ENCODE measurements at regions not wholly inside any gene's neighbourhood (a gene's known extent, or its start where the extent isn't known, plus 50 kb on each side); places are given as distances from the start of the nearest gene placed in this dataset.

GRCh38 chr22:46062971-46063631, 86.1 kb upstream of the WNT7B start:
- Histone ChIP-seq H3K79me2 (ENCODE audit: insufficient read depth, low read length) (peaks cover 99% of the 10 kb centered on the region), H3K9me2 (replicated peaks; ENCODE audit: low read depth, low read length) (no peaks in the 10 kb centered on the region), H3F3A (ENCODE audit: low read depth) (peaks cover 1% of the 10 kb centered on the region; the same call in 1 of the 2 replicates), H4K20me1 (ENCODE audit: insufficient read depth, low read length, poor library complexity, severe bottlenecking) (no peaks in the 10 kb centered on the region), H3K4me1 (ENCODE audit: insufficient read depth, low read length, poor library complexity, severe bottlenecking) (peaks cover 78% of the 10 kb centered on the region), H3K9me3 (ENCODE audit: insufficient read depth, low read depth, low read length) (no peaks in the 10 kb centered on the region), H3K27me3 (ENCODE audit: insufficient read depth, low read length, poor library complexity, severe bottlenecking) (no peaks in the 10 kb centered on the region), H2AFZ (ENCODE audit: low read length) (no peak overlapping the region), H3K4me3 (ENCODE audit: low read length, poor library complexity, severe bottlenecking) (peak overlapping the region; percentile 84), H3K9ac (ENCODE audit: low read depth, low read length, poor library complexity, severe bottlenecking) (peak overlapping the region; percentile 98), H3K36me3 (ENCODE audit: insufficient read depth, low read length) (no peaks in the 10 kb centered on the region), H3K4me2 (ENCODE audit: low read depth, low read length, poor library complexity, severe bottlenecking) (peak overlapping the region; percentile 81)
- TF ChIP-seq CTCF (conservative IDR thresholded peaks at IDR 0.05; ENCODE audit: low read length) (no peak), EZH2phosphoT487 (IDR thresholded peaks at IDR 0.05; ENCODE audit: borderline replicate concordance) (no peak)

GRCh38 chr22:46063846-46064227, 86.5 kb upstream of the PPARA start:
- peak overlapping the region; percentile 84 for H3K4me3 ChIP-seq (ENCODE audit: low read length, poor library complexity, severe bottlenecking)
- H3K79me2 ChIP-seq (ENCODE audit: insufficient read depth, low read length), result peaks cover 97% of the 10 kb centered on the region
- H3K4me1 ChIP-seq (ENCODE audit: insufficient read depth, low read length, poor library complexity, severe bottlenecking), result peaks cover 84% of the 10 kb centered on the region

GRCh38 chr22:46064228-46064965, 85.9 kb upstream of the PPARA start:
- Histone ChIP-seq H3K79me2 (ENCODE audit: insufficient read depth, low read length) (peaks cover 97% of the 10 kb centered on the region), H3K9ac (ENCODE audit: low read depth, low read length, poor library complexity, severe bottlenecking) (peak overlapping the region; percentile 98)

More at GRCh38 chr22:46063846-46064227, 86.5 kb upstream of the PPARA start:
- H4K20me1 ChIP-seq (ENCODE audit: insufficient read depth, low read length, poor library complexity, severe bottlenecking), result no peaks in the 10 kb centered on the region
- peak overlapping the region; percentile 98 for H3K9ac ChIP-seq (ENCODE audit: low read depth, low read length, poor library complexity, severe bottlenecking)
- no peaks in the 10 kb centered on the region for H3K9me3 ChIP-seq (ENCODE audit: insufficient read depth, low read depth, low read length)
- no peaks in the 10 kb centered on the region for H3K9me2 ChIP-seq (replicated peaks; ENCODE audit: low read depth, low read length)
- H3F3A ChIP-seq (ENCODE audit: low read depth), result peaks cover 9% of the 10 kb centered on the region; the same call in 1 of the 2 replicates
- peak overlapping the region; percentile 81 for H3K4me2 ChIP-seq (ENCODE audit: low read depth, low read length, poor library complexity, severe bottlenecking)
- no peak for TF ChIP-seq EZH2phosphoT487 (IDR thresholded peaks at IDR 0.05; ENCODE audit: borderline replicate concordance)
- no peak for TF ChIP-seq CTCF (conservative IDR thresholded peaks at IDR 0.05; ENCODE audit: low read length)
- H3K36me3 ChIP-seq (ENCODE audit: insufficient read depth, low read length), result no peaks in the 10 kb centered on the region
- H3K27me3 ChIP-seq (ENCODE audit: insufficient read depth, low read length, poor library complexity, severe bottlenecking), result no peaks in the 10 kb centered on the region
- no peak overlapping the region for H2AFZ ChIP-seq (ENCODE audit: low read length)

More at GRCh38 chr22:46064228-46064965, 85.9 kb upstream of the PPARA start:
- Histone ChIP-seq H3K9me3 (ENCODE audit: insufficient read depth, low read depth, low read length) (no peaks in the 10 kb centered on the region), H3K9me2 (replicated peaks; ENCODE audit: low read depth, low read length) (no peaks in the 10 kb centered on the region), H3K36me3 (ENCODE audit: insufficient read depth, low read length) (no peaks in the 10 kb centered on the region), H3K4me2 (ENCODE audit: low read depth, low read length, poor library complexity, severe bottlenecking) (peak overlapping the region; percentile 81), H4K20me1 (ENCODE audit: insufficient read depth, low read length, poor library complexity, severe bottlenecking) (no peaks in the 10 kb centered on the region), H2AFZ (ENCODE audit: low read length) (no peak overlapping the region), H3F3A (ENCODE audit: low read depth) (peaks cover 13% of the 10 kb centered on the region; the same call in 1 of the 2 replicates), H3K4me3 (ENCODE audit: low read length, poor library complexity, severe bottlenecking) (peak overlapping the region; percentile 84), H3K4me1 (ENCODE audit: insufficient read depth, low read length, poor library complexity, severe bottlenecking) (peaks cover 84% of the 10 kb centered on the region), H3K27me3 (ENCODE audit: insufficient read depth, low read length, poor library complexity, severe bottlenecking) (no peaks in the 10 kb centered on the region)
- TF ChIP-seq CTCF (conservative IDR thresholded peaks at IDR 0.05; ENCODE audit: low read length) (no peak), EZH2phosphoT487 (IDR thresholded peaks at IDR 0.05; ENCODE audit: borderline replicate concordance) (no peak)
